Fibroblast of mammary gland (primary cell): ENCODE measurements at regions not wholly inside any gene's neighbourhood (a gene's known extent, or its start where the extent isn't known, plus 50 kb on each side); places are given as distances from the start of the nearest gene placed in this dataset.

Experiments
- DNase-seq: peaks from one replicate; pipeline ENCODE4 v3.0.0-alpha.2; 2010; ENCODE audit warnings: low read depth
- H3K4me3 ChIP-seq: 2 replicates; pipeline ENCODE4 v1.5.1; 2011; ENCODE audit warnings: low read depth, mild to moderate bottlenecking, low read length, moderate library complexity; ENCODE audit not compliant: control insufficient read depth
- CTCF ChIP-seq: conservative IDR thresholded peaks from 2 replicates; pipeline ENCODE4 v1.5.1; 2011; ENCODE audit warnings: low read depth, low read length, inconsistent platforms; ENCODE audit not compliant: control insufficient read depth, insufficient read depth

GRCh38 chr2:223522796-223523195, 79.4 kb downstream of the SCG2 start:
- TF ChIP-seq CTCF = no peak
- DNase-seq = no peak
- no peak overlapping the region for H3K4me3 ChIP-seq

- no peak overlapping the region for H3K4me3 ChIP-seq
- peak; percentile 94 for DNase-seq
- TF ChIP-seq CTCF = no peak
These were observed 78.6 kb downstream of the SCG2 start for GRCh38 chr2:223523551-223524001.

GRCh38 chr2:223524066-223524465, 78.1 kb downstream of the SCG2 start:
- DNase-seq = no peak
- no peak for TF ChIP-seq CTCF
- H3K4me3 ChIP-seq = no peak overlapping the region

GRCh38 chr2:223526106-223526505, 76.1 kb downstream of the SCG2 start:
- H3K4me3 ChIP-seq = no peak overlapping the region
- no peak for TF ChIP-seq CTCF
- peak; percentile 33 for DNase-seq

GRCh38 chr2:223528036-223528435, 74.1 kb downstream of the SCG2 start:
- peak; percentile 91 for DNase-seq
- TF ChIP-seq CTCF = no peak
- no peak overlapping the region for H3K4me3 ChIP-seq

- no peak for DNase-seq
- no peak for TF ChIP-seq CTCF
- no peak overlapping the region for H3K4me3 ChIP-seq
These were observed 72.5 kb downstream of the SCG2 start for GRCh38 chr2:223529696-223530095.

GRCh38 chr2:223530811-223531210, 71.3 kb downstream of the SCG2 start:
- no peak for TF ChIP-seq CTCF
- H3K4me3 ChIP-seq = no peak overlapping the region
- no peak for DNase-seq
